SK-N-SH (cell line): ENCODE measurements at regions not wholly inside any gene's neighbourhood (a gene's known extent, or its start where the extent isn't known, plus 50 kb on each side); places are given as distances from the start of the nearest gene placed in this dataset.

Experiments used
- CTCF ChIP-seq: fragments of 200-600 bp; sonication (generic); IDR thresholded peaks from 2 replicates; pipeline ENCODE4 v1.6.1; 2017; ENCODE audit warnings: antibody characterized with exemption, mild to moderate bottlenecking, moderate library complexity
- ELF1 ChIP-seq: IDR thresholded peaks from 2 replicates; pipeline ENCODE4 v1.4.0; 2012
- MEF2A ChIP-seq: IDR thresholded peaks from 2 replicates; pipeline ENCODE4 v1.4.0; 2012; ENCODE audit warnings: low read depth, borderline replicate concordance
- POLR2AphosphoS5 ChIP-seq: IDR thresholded peaks from 2 replicates; pipeline ENCODE4 v1.6.1; 2012; ENCODE audit warnings: low read depth, low read length
- RFX5 ChIP-seq: IDR thresholded peaks from 2 replicates; pipeline ENCODE4 v1.6.1; 2012; ENCODE audit warnings: mild to moderate bottlenecking, improper control_type of control experiment, low read length
- USF1 ChIP-seq: IDR thresholded peaks from 2 replicates; pipeline ENCODE4 v1.4.0; 2012; ENCODE audit warnings: low read depth, borderline replicate concordance
- ZBTB33 ChIP-seq: IDR thresholded peaks from 2 replicates; pipeline ENCODE4 v1.4.0; 2012; ENCODE audit warnings: low read depth, borderline replicate concordance
- TF ChIP-seq, protein P1 (sequence below): IDR thresholded peaks from 2 replicates; pipeline ENCODE4; 2012

DNA sequence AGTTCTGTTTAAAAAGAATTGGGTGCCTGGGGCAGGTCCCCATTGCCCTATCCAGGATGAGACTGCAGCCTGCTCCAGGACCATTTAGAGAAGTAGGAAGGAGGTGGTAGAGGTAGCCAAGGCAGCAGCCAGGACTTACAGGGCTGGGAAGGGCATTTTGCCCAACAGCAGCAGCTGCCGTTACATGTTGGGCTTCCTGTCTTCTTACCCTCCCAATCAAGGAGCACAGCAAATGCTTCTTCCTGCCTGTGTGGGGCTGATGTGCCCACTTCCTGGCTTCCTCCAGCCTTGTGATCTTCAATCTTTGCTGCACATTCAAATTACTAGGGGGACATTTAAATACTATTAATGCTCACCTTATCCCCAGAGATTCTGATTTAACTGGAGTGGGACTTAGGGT lies 112.0 kb downstream of the QPCT start:
- TF ChIP-seq POLR2AphosphoS5, result no peak
- TF ChIP-seq ZBTB33, result no peak
- TF ChIP-seq CTCF, result no peak
- TF ChIP-seq MEF2A, result no peak
- no peak for TF ChIP-seq ELF1
- TF ChIP-seq RFX5, result no peak
- TF ChIP-seq, protein P1, sequence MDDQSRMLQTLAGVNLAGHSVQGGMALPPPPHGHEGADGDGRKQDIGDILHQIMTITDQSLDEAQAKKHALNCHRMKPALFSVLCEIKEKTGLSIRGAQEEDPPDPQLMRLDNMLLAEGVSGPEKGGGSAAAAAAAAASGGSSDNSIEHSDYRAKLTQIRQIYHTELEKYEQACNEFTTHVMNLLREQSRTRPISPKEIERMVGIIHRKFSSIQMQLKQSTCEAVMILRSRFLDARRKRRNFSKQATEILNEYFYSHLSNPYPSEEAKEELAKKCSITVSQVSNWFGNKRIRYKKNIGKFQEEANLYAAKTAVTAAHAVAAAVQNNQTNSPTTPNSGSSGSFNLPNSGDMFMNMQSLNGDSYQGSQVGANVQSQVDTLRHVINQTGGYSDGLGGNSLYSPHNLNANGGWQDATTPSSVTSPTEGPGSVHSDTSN, result no peak
- TF ChIP-seq USF1, result no peak
